Activated B cell treated with CpG ODN at 0.5 μM for 24 hours (primary cell): ENCODE measurements at regions not wholly inside any gene's neighbourhood (a gene's known extent, or its start where the extent isn't known, plus 50 kb on each side); places are given as distances from the start of the nearest gene placed in this dataset.

ENCODE experiments used
- ATAC-seq: fragments of 200-7000 bp; cut with Tn5 transposase; one replicate; pipeline ENCODE4 v1.10.0; 2021; ENCODE audit warnings: low read depth, mild to moderate bottlenecking, moderate library complexity
- CTCF ChIA-PET: fragments of 350-600 bp; sonication (Branson Sonifier 250); formaldehyde crosslinking; loops from one replicate; lab custom pipeline; 2021; ENCODE audit warnings: antibody characterized with exemption; lab: Charles Lee
- POLR2A ChIA-PET: fragments of 350-600 bp; sonication (Branson Sonifier 250); formaldehyde crosslinking; loops from one replicate; lab custom pipeline; 2021; ENCODE audit warnings: antibody characterized with exemption; lab: Charles Lee
- DNase-seq: peaks from one replicate; pipeline ENCODE4 v3.0.0; 2022
- H3K27ac Mint-ChIP-seq: one replicate; pipeline ENCODE4 v1.8.0; 2020; ENCODE audit warnings: mixed read lengths
- H3K27me3 Mint-ChIP-seq: one replicate; pipeline ENCODE4 v1.8.0; 2021; ENCODE audit warnings: mixed read lengths
- H3K36me3 Mint-ChIP-seq: one replicate; pipeline ENCODE4 v1.8.0; 2021; ENCODE audit warnings: low read depth, mixed read lengths
- H3K4me1 Mint-ChIP-seq: one replicate; pipeline ENCODE4 v1.8.0; 2021; ENCODE audit warnings: mixed read lengths
- H3K4me3 Mint-ChIP-seq: one replicate; pipeline ENCODE4 v1.8.0; 2020; ENCODE audit warnings: mild to moderate bottlenecking, mixed read lengths
- H3K9me3 Mint-ChIP-seq: one replicate; pipeline ENCODE4 v1.8.0; 2020; ENCODE audit warnings: mixed read lengths
- CTCF ChIP-seq: fragments of 200-600 bp; IDR thresholded peaks from one replicate; pipeline ENCODE4 v1.8.0; 2022; ENCODE audit warnings: antibody characterized with exemption, mild to moderate bottlenecking
- intact Hi-C: fragments of 100-400 bp; cut with micrococcal nuclease; formaldehyde crosslinking; loops from one replicate; pipeline ENCODE4 v1.15.1; 2024

GRCh38 chr5:66513130-66513529, 83.1 kb upstream of the MAST4 start:
- peak overlapping the region; percentile 90 for H3K27ac Mint-ChIP-seq
- peaks cover 4% of the 10 kb centered on the region for H3K9me3 Mint-ChIP-seq
- ChIA-PET POLR2A (no interaction called here), CTCF (no interaction called here)
- H3K27me3 Mint-ChIP-seq, result no peaks in the 10 kb centered on the region
- no peak for TF ChIP-seq CTCF
- intact Hi-C loops, result no loop called here
- DNase-seq, result no peak
- peak; percentile 8 for ATAC-seq
- H3K4me3 Mint-ChIP-seq, result peak overlapping the region; percentile 70
- H3K36me3 Mint-ChIP-seq, result peaks cover 2% of the 10 kb centered on the region
- peaks cover 60% of the 10 kb centered on the region for H3K4me1 Mint-ChIP-seq

GRCh38 chr5:66515209-66515608, 81.0 kb upstream of the MAST4 start:
- DNase-seq, result no peak
- peak; percentile 76 for ATAC-seq
- Mint-ChIP-seq H3K4me3 (peak overlapping the region; percentile 71), H3K27me3 (no peaks in the 10 kb centered on the region), H3K9me3 (peaks cover 5% of the 10 kb centered on the region), H3K4me1 (peaks cover 60% of the 10 kb centered on the region), H3K36me3 (peaks cover 2% of the 10 kb centered on the region), H3K27ac (peak overlapping the region; percentile 97)
- TF ChIP-seq CTCF, result no peak
- POLR2A ChIA-PET, result interaction anchor here (1.5 to 3.0 kb wide), 2 partner anchors 24 to 39 kb away, joined by 6 to 9 read pairs; no protein-coding TSS in a partner anchor
- CTCF ChIA-PET, result no interaction called here
- intact Hi-C loops, result loop anchor here (1.0 to 5.0 kb wide), 3 partner anchors 39 to 1033 kb away; partner anchors contain the start of genes ADAMTS6 and MAST4

- Mint-ChIP-seq H3K27me3 (no peaks in the 10 kb centered on the region), H3K27ac (peak overlapping the region; percentile 97), H3K4me1 (peaks cover 60% of the 10 kb centered on the region), H3K36me3 (peaks cover 4% of the 10 kb centered on the region), H3K4me3 (peak overlapping the region; percentile 30), H3K9me3 (peaks cover 11% of the 10 kb centered on the region)
- ChIA-PET CTCF (interaction anchor here (0.7 kb wide), 1 partner anchor 82 kb away, joined by 3 read pairs; no protein-coding TSS in a partner anchor), POLR2A (interaction anchor here (0.7 to 3.0 kb wide), 4 partner anchors 13 to 38 kb away, joined by 3 to 9 read pairs (median 6); no protein-coding TSS in a partner anchor)
- TF ChIP-seq CTCF, result no peak
- DNase-seq, result no peak
- intact Hi-C loops, result loop anchor here (1.0 to 5.0 kb wide), 2 partner anchors 10 to 1034 kb away; partner anchors contain the start of gene ADAMTS6
- peak; percentile 47 for ATAC-seq
These were observed 79.6 kb upstream of the MAST4 start for GRCh38 chr5:66516550-66516949.

GRCh38 chr5:66517351-66517750, 78.8 kb upstream of the MAST4 start:
- ChIA-PET POLR2A (interaction anchor here (0.8 to 3.0 kb wide), 2 partner anchors 12 to 22 kb away, joined by 3 to 9 read pairs; no protein-coding TSS in a partner anchor), CTCF (no interaction called here)

More at GRCh38 chr5:66517351-66517750, 78.8 kb upstream of the MAST4 start:
- intact Hi-C loops, result loop anchor here (5.0 kb wide), 1 partner anchor 1035 kb away; the partner anchor contains the start of gene ADAMTS6
- TF ChIP-seq CTCF, result no peak
- Mint-ChIP-seq H3K36me3 (peaks cover 4% of the 10 kb centered on the region), H3K9me3 (peaks cover 11% of the 10 kb centered on the region), H3K4me3 (no peak overlapping the region), H3K27ac (no peak overlapping the region), H3K27me3 (no peaks in the 10 kb centered on the region), H3K4me1 (peaks cover 52% of the 10 kb centered on the region)
- DNase-seq (no peak), ATAC-seq (no peak)
